H1 (cell line): ENCODE measurements at regions not wholly inside any gene's neighbourhood (a gene's known extent, or its start where the extent isn't known, plus 50 kb on each side); places are given as distances from the start of the nearest gene placed in this dataset.

Experiments used
- CTCF ChIA-PET: fragments of 300-600 bp; sonication (Branson Sonifier 250); formaldehyde crosslinking; loops from one replicate; lab custom pipeline; 2021; ENCODE audit not compliant: partially characterized antibody; lab: Charles Lee
- POLR2A ChIA-PET: fragments of 300-600 bp; sonication (Branson Sonifier 250); formaldehyde crosslinking; loops from one replicate; lab custom pipeline; 2021; ENCODE audit warnings: inconsistent platforms; ENCODE audit not compliant: partially characterized antibody; lab: Charles Lee
- DNase-seq, 2 experiments: peaks; one replicate each; pipeline versions ENCODE4 v3.0.0 to v3.0.0-alpha.2; 2010 to 2022; ENCODE audit warnings: low spot score in 2 of 2, low read depth in 1 of 2, mixed read lengths in 1 of 2
- FAIRE-seq: peaks from 2 replicates; lab custom pipeline; 2011; peaks lifted over from hg19 to GRCh38; lab: Jason Lieb, UNC
- H2AFZ ChIP-seq: 2 replicates; pipeline ENCODE4 v1.8.1; 2012; ENCODE audit warnings: low read length, inconsistent platforms
- H2AK5ac ChIP-seq: 2 replicates; pipeline ENCODE4 v1.6.1; 2013; ENCODE audit warnings: low read depth, low read length
- H2BK120ac ChIP-seq: replicated peaks from 2 replicates; pipeline ENCODE3; 2013; ENCODE audit warnings: low read depth, low read length, inconsistent platforms
- H2BK12ac ChIP-seq: 2 replicates; pipeline ENCODE4 v1.6.1; 2013; ENCODE audit warnings: low read depth, low read length
- H2BK15ac ChIP-seq: 2 replicates; pipeline ENCODE4 v1.6.1; 2013; ENCODE audit warnings: low read length
- H2BK20ac ChIP-seq: 2 replicates; pipeline ENCODE4 v1.6.1; 2013; ENCODE audit warnings: low read length
- H2BK5ac ChIP-seq: 2 replicates; pipeline ENCODE4 v1.6.1; 2013; ENCODE audit warnings: low read depth, low read length
- H3K14ac ChIP-seq: 2 replicates; pipeline ENCODE4 v1.6.1; 2013; ENCODE audit warnings: inconsistent platforms; ENCODE audit not compliant: insufficient read length
- H3K18ac ChIP-seq: 2 replicates; pipeline ENCODE4 v1.6.1; 2013; ENCODE audit warnings: low read length; ENCODE audit errors: extremely low read depth
- H3K23ac ChIP-seq: 2 replicates; pipeline ENCODE4 v1.6.1; 2013; ENCODE audit warnings: inconsistent platforms; ENCODE audit not compliant: insufficient read length
- H3K23me2 ChIP-seq: 2 replicates; pipeline ENCODE4 v1.6.1; 2013; ENCODE audit warnings: low read depth, low read length
- H3K27ac ChIP-seq: 2 replicates; pipeline ENCODE4 v1.6.1; 2011; ENCODE audit warnings: low read depth, low read length, inconsistent platforms
- H3K27me3 ChIP-seq, 4 experiments: replicated peaks in 1 of 4; 1 replicate in 1 of 4; 2 replicates in 3 of 4; pipeline versions ENCODE4 v1.6.1 to v1.8.1; 2011 to 2013; ENCODE audit warnings: low read length in 3 of 4, mild to moderate bottlenecking in 3 of 4, inconsistent platforms in 2 of 4, mixed read lengths in 2 of 4, moderate library complexity in 1 of 4; ENCODE audit not compliant: control insufficient read depth in 3 of 4, insufficient read depth in 3 of 4; ENCODE audit errors: extremely low read depth in 1 of 4
- H3K36me3 ChIP-seq, 4 experiments: 2 replicates each; pipeline versions ENCODE4 v1.6.1 to v1.8.1; 2011 to 2013; ENCODE audit warnings: mild to moderate bottlenecking in 4 of 4, low read length in 3 of 4, moderate library complexity in 2 of 4, control low read depth in 1 of 4, inconsistent platforms in 1 of 4; ENCODE audit not compliant: insufficient read depth in 4 of 4, control insufficient read depth in 2 of 4
- H3K4ac ChIP-seq: replicated peaks from 2 replicates; pipeline ENCODE3; 2013; ENCODE audit warnings: low read length, low read depth, mixed read lengths, inconsistent platforms; ENCODE audit not compliant: insufficient read length
- H3K4me1 ChIP-seq, 4 experiments: replicated peaks in 1 of 4; 1 replicate in 1 of 4; 2 replicates in 3 of 4; pipeline versions ENCODE4 v1.6.1 to v1.8.1; 2011 to 2013; ENCODE audit warnings: low read length in 3 of 4, inconsistent platforms in 2 of 4, mixed read lengths in 1 of 4; ENCODE audit not compliant: insufficient read depth in 4 of 4, control insufficient read depth in 3 of 4
- H3K4me2 ChIP-seq, 2 experiments: 2 replicates each; pipeline versions ENCODE4 v1.6.1 to v1.8.1; 2011 to 2013; ENCODE audit warnings: low read depth in 2 of 2, low read length in 2 of 2, control low read depth in 1 of 2, inconsistent platforms in 1 of 2, mild to moderate bottlenecking in 1 of 2; ENCODE audit not compliant: insufficient read depth in 1 of 2
- H3K4me3 ChIP-seq, 4 experiments: fragments of 200-600, 300-600 bp in 1 of 4; sonication (generic), shearing (Covaris generic), sonication (Bioruptor Twin) in 1 of 4; 2 replicates each; pipeline versions ENCODE4 v1.5.1 to v1.8.1; 2011 to 2016; ENCODE audit warnings: low read length in 4 of 4, low read depth in 3 of 4, control low read depth in 2 of 4, inconsistent platforms in 2 of 4, mild to moderate bottlenecking in 2 of 4, mixed read lengths in 1 of 4, moderate library complexity in 1 of 4; ENCODE audit not compliant: insufficient read depth in 2 of 4; ENCODE audit errors: extremely low read depth in 1 of 4
- H3K56ac ChIP-seq: replicated peaks from 2 replicates; pipeline ENCODE3; 2013; ENCODE audit warnings: low read depth, mild to moderate bottlenecking, mixed read lengths, low read length, inconsistent platforms; ENCODE audit not compliant: insufficient read length
- H3K79me1 ChIP-seq: 2 replicates; pipeline ENCODE4 v1.6.1; 2013; ENCODE audit warnings: low read depth, low read length, control low read depth
- H3K79me2 ChIP-seq, 2 experiments: 2 replicates each; pipeline versions ENCODE4 v1.6.1 to v1.8.1; 2012 to 2013; ENCODE audit warnings: low read length in 2 of 2, mild to moderate bottlenecking in 2 of 2, inconsistent platforms in 1 of 2; ENCODE audit not compliant: insufficient read depth in 2 of 2, control insufficient read depth in 1 of 2
- H3K9ac ChIP-seq, 4 experiments: replicated peaks in 1 of 4; 1 replicate in 1 of 4; 2 replicates in 3 of 4; pipeline versions ENCODE4 v1.6.1 to v1.8.1; 2011 to 2013; ENCODE audit warnings: low read depth in 3 of 4, low read length in 3 of 4, control low read depth in 2 of 4, mild to moderate bottlenecking in 2 of 4, moderate library complexity in 2 of 4, inconsistent platforms in 1 of 4; ENCODE audit errors: extremely low read depth in 1 of 4
- H3K9me3 ChIP-seq, 2 experiments: 2 replicates each; pipeline versions ENCODE4 v1.6.1 to v1.8.1; 2012 to 2013; ENCODE audit warnings: mild to moderate bottlenecking in 2 of 2, moderate library complexity in 2 of 2, control low read depth in 1 of 2, inconsistent platforms in 1 of 2, low read depth in 1 of 2, low read length in 1 of 2, mixed read lengths in 1 of 2; ENCODE audit not compliant: insufficient read depth in 2 of 2
- H4K20me1 ChIP-seq, 2 experiments: replicated peaks in 1 of 2; 2 replicates each; pipeline versions ENCODE3 to v1.8.1; 2011 to 2013; ENCODE audit warnings: inconsistent platforms in 2 of 2, low read length in 2 of 2, mild to moderate bottlenecking in 1 of 2; ENCODE audit not compliant: insufficient read depth in 2 of 2, control insufficient read depth in 1 of 2
- H4K5ac ChIP-seq: 2 replicates; pipeline ENCODE4 v1.6.1; 2013; ENCODE audit warnings: low read length, low read depth, mixed read lengths, inconsistent platforms; ENCODE audit not compliant: insufficient read length
- H4K8ac ChIP-seq: 2 replicates; pipeline ENCODE4 v1.8.0; 2013; ENCODE audit warnings: mild to moderate bottlenecking, moderate library complexity, low read length, inconsistent platforms; ENCODE audit not compliant: insufficient read depth; ENCODE audit errors: extremely low read depth
- H4K91ac ChIP-seq: replicated peaks from 2 replicates; pipeline ENCODE3; 2013; ENCODE audit warnings: low read length, mixed read lengths, inconsistent platforms; ENCODE audit not compliant: insufficient read length
- ATF2 ChIP-seq: IDR thresholded peaks from 2 replicates; pipeline ENCODE4 v1.6.1; 2012; ENCODE audit warnings: low read length, inconsistent platforms
- CEBPB ChIP-seq: IDR thresholded peaks from 2 replicates; pipeline ENCODE4 v1.6.1; 2012; ENCODE audit warnings: low read depth, low read length
- CTBP2 ChIP-seq: IDR thresholded peaks from 2 replicates; pipeline ENCODE4 v1.7.0; 2011; ENCODE audit warnings: borderline replicate concordance, mild to moderate bottlenecking, moderate library complexity, mixed read lengths, low read length; ENCODE audit not compliant: insufficient read depth, insufficient read length
- CTCF ChIP-seq, 3 experiments: IDR thresholded peaks; 1 replicate in 2 of 3; 2 replicates in 1 of 3; pipeline versions ENCODE4 v1.5.1 to v1.6.1; 2011; ENCODE audit warnings: low read length in 3 of 3, mild to moderate bottlenecking in 3 of 3, inconsistent platforms in 2 of 3, low read depth in 1 of 3, moderate library complexity in 1 of 3; ENCODE audit not compliant: insufficient read depth in 1 of 3; ENCODE audit errors: control extremely low read depth in 1 of 3
- EP300 ChIP-seq, 2 experiments: IDR thresholded peaks; 1 replicate in 1 of 2; 2 replicates in 1 of 2; pipeline ENCODE4 v1.6.1; 2011 to 2012; ENCODE audit warnings: low read depth in 2 of 2, low read length in 2 of 2, mild to moderate bottlenecking in 2 of 2, borderline replicate concordance in 1 of 2, inconsistent platforms in 1 of 2, moderate library complexity in 1 of 2
- KDM5A ChIP-seq: fragments of 200-600 bp; IDR thresholded peaks from 2 replicates; pipeline ENCODE4 v1.7.1; 2012; ENCODE audit warnings: mild to moderate bottlenecking, low read length, inconsistent platforms, mixed read lengths
- MAX ChIP-seq: IDR thresholded peaks from 2 replicates; pipeline ENCODE4 v1.6.1; 2012; ENCODE audit warnings: inconsistent platforms
- NRF1 ChIP-seq: IDR thresholded peaks from 2 replicates; pipeline ENCODE4 v1.6.1; 2011; ENCODE audit warnings: mild to moderate bottlenecking, low read depth, low read length, improper control_type of control experiment
- PHF8 ChIP-seq: fragments of 200-600 bp; sonication (generic); conservative IDR thresholded peaks from 2 replicates; pipeline ENCODE4 v1.7.1; 2012; ENCODE audit warnings: low read depth, mild to moderate bottlenecking, inconsistent platforms, low read length, moderate library complexity
- SP2 ChIP-seq: IDR thresholded peaks from 2 replicates; pipeline ENCODE4 v1.6.1; 2012; ENCODE audit warnings: mild to moderate bottlenecking, low read length, inconsistent platforms
- WGBS, 2 experiments: shearing (Covaris generic) in 1 of 2; methylation state at CpG; one replicate each; pipeline versions ENCODE4 v1.1.6 to v1.1.7; 2013 to 2015; ENCODE audit warnings: low lambda C conversion rate in 2 of 2, mixed read lengths in 2 of 2, inconsistent platforms in 1 of 2, low coverage in 1 of 2, missing lambda C conversion rate in 1 of 2; ENCODE audit not compliant: insufficient replicate concordance in 2 of 2, insufficient coverage in 1 of 2, insufficient read length in 1 of 2; ENCODE audit errors: extremely low coverage in 1 of 2, missing lambda C conversion rate in 1 of 2; 5-methylcytosine and 5-hydroxymethylcytosine counted together

GRCh38 chr5:53357439-53357838 is 123.0 kb upstream of the FST start:
- Histone ChIP-seq H3K9me3 (no peaks in the 10 kb centered on the region), H4K5ac (no peak overlapping the region), H3K4me1 (no peaks in the 10 kb centered on the region), H3K4ac (no peak overlapping the region), H2BK20ac (no peak overlapping the region), H2BK15ac (no peak overlapping the region), H3K18ac (no peak overlapping the region), H3K27ac (no peak overlapping the region), H3K23me2 (no peaks in the 10 kb centered on the region), H3K4me2 (no peak overlapping the region), H3K4me3 (no peak overlapping the region), H3K79me2 (no peaks in the 10 kb centered on the region), H3K14ac (no peak overlapping the region), H3K56ac (no peak overlapping the region), H3K27me3 (no peaks in the 10 kb centered on the region), H3K9ac (no peak overlapping the region), H4K91ac (no peak overlapping the region), H2BK120ac (no peak overlapping the region), H3K36me3 (no peaks in the 10 kb centered on the region), H2AFZ (no peak overlapping the region), H2AK5ac (no peak overlapping the region), H4K8ac (no peak overlapping the region), H2BK12ac (no peak overlapping the region), H3K23ac (no peak overlapping the region), H4K20me1 (no peaks in the 10 kb centered on the region), H2BK5ac (no peak overlapping the region), H3K79me1 (no peaks in the 10 kb centered on the region)
- DNase-seq: no peak
- CTCF ChIA-PET: interaction anchor here (1.0 kb wide), 1 partner anchor 79 kb away, joined by 3 read pairs; no protein-coding TSS in a partner anchor
- 92% methylated on average over 4 of the region's 4 CpGs; no CpG with 5 or more reads in 1 of the 2 experiments for WGBS, 2 experiments
- POLR2A ChIA-PET: no interaction called here
- FAIRE-seq: no peak
- no peak for TF ChIP-seq KDM5A
- TF ChIP-seq MAX: no peak
- no peak for TF ChIP-seq ATF2
- no peak for TF ChIP-seq CTBP2
- no peak for TF ChIP-seq SP2
- no peak for TF ChIP-seq NRF1
- no peak for TF ChIP-seq EP300 (IDR thresholded peaks at IDR 0.05; ENCODE audit: borderline replicate concordance in 1 of 2, low read depth in 2 of 2, low read length in 2 of 2)
- TF ChIP-seq CTCF (IDR thresholded peaks at IDR 0.05; ENCODE audit: control extremely low read depth in 1 of 3, insufficient read depth in 1 of 3, low read depth in 1 of 3, low read length in 3 of 3): no peak
- TF ChIP-seq CEBPB: no peak
- no peak for TF ChIP-seq PHF8
